Breast epithelium (tissue), 4 donors: ENCODE measurements at regions not wholly inside any gene's neighbourhood (a gene's known extent, or its start where the extent isn't known, plus 50 kb on each side); places are given as distances from the start of the nearest gene placed in this dataset.

Experiments
- DNase-seq, 2 donors: peaks; one replicate each; pipeline ENCODE4 v3.0.0-alpha.2; 2019; ENCODE audit warnings: low spot score in 2 of 2
- H3K27ac ChIP-seq, 2 donors: fragments of 200-600 bp; sonication (generic) in 1 of 2; one replicate each; pipeline ENCODE4 v1.5.1; 2016 to 2019; ENCODE audit warnings: mild to moderate bottlenecking in 1 of 2
- H3K27me3 ChIP-seq, 2 donors: fragments of 200-600 bp; sonication (generic) in 1 of 2; one replicate each; pipeline versions ENCODE4 v1.5.1 to v1.6.0; 2017 to 2019; ENCODE audit warnings: control low read depth in 1 of 2, mild to moderate bottlenecking in 1 of 2
- H3K36me3 ChIP-seq: fragments of 200-600 bp; one replicate; pipeline ENCODE4 v1.5.1; 2019
- H3K4me1 ChIP-seq, 2 donors: fragments of 200-600 bp; sonication (generic); one replicate each; pipeline ENCODE4 v1.5.1; 2016 to 2019; ENCODE audit warnings: control low read depth in 1 of 2
- H3K4me3 ChIP-seq, 3 donors: fragments of 200-600 bp; sonication (generic); 1 replicate in 2 of 3; 2 replicates in 1 of 3; pipeline ENCODE4 v1.5.1; 2016 to 2019; ENCODE audit warnings: mild to moderate bottlenecking in 3 of 3, moderate library complexity in 2 of 3
- H3K9me3 ChIP-seq, 2 donors: fragments of 200-600 bp; sonication (generic) in 1 of 2; one replicate each; pipeline ENCODE4 v1.5.1; 2016 to 2019; ENCODE audit warnings: control low read depth in 1 of 2
- CTCF ChIP-seq, 3 donors: fragments of 450-650 bp; IDR thresholded peaks; one replicate each; pipeline ENCODE4 v1.5.1; 2016 to 2017; ENCODE audit warnings: antibody characterized with exemption in 3 of 3, mild to moderate bottlenecking in 3 of 3, moderate library complexity in 3 of 3
- POLR2A ChIP-seq: fragments of 450-650 bp; IDR thresholded peaks from one replicate; pipeline ENCODE4 v1.6.1; 2016; ENCODE audit warnings: antibody characterized with exemption, mild to moderate bottlenecking, moderate library complexity
- POLR2AphosphoS5 ChIP-seq, 3 donors: sonication (generic); formaldehyde crosslinking; IDR thresholded peaks; one replicate each; pipeline ENCODE4 v1.6.1; 2017; ENCODE audit warnings: antibody characterized with exemption in 3 of 3
- intact Hi-C: fragments of 100-400 bp; cut with DNase I; formaldehyde crosslinking; loops from one replicate; pipeline ENCODE4 v1.15.1; 2023; ENCODE audit warnings: low total_unique reads

GRCh38 chr21:35372201-35372600, 323.1 kb upstream of the RUNX1 start:
- Histone ChIP-seq H3K9me3 (no peaks in the 10 kb centered on the region), H3K4me1 (no peaks in the 10 kb centered on the region), H3K27ac (no peak overlapping the region), H3K36me3 (no peaks in the 10 kb centered on the region), H3K4me3 (no peak overlapping the region), H3K27me3 (no peaks in the 10 kb centered on the region)
- no peak for TF ChIP-seq POLR2A
- no peak for TF ChIP-seq POLR2AphosphoS5 (IDR thresholded peaks at IDR 0.05)
- TF ChIP-seq CTCF (IDR thresholded peaks at IDR 0.05) = no peak
- intact Hi-C loops = no loop called here
- DNase-seq = no peak

- Histone ChIP-seq H3K9me3 (no peaks in the 10 kb centered on the region), H3K27me3 (no peaks in the 10 kb centered on the region), H3K36me3 (no peaks in the 10 kb centered on the region), H3K4me3 (no peak overlapping the region), H3K4me1 (no peaks in the 10 kb centered on the region), H3K27ac (no peak overlapping the region)
- TF ChIP-seq POLR2AphosphoS5 (IDR thresholded peaks at IDR 0.05) (no peak), CTCF (IDR thresholded peaks at IDR 0.05) (no peak), POLR2A (no peak)
- intact Hi-C loops = no loop called here
- no peak for DNase-seq
These were observed 321.6 kb upstream of the RUNX1 start for GRCh38 chr21:35370671-35371070.

DNA sequence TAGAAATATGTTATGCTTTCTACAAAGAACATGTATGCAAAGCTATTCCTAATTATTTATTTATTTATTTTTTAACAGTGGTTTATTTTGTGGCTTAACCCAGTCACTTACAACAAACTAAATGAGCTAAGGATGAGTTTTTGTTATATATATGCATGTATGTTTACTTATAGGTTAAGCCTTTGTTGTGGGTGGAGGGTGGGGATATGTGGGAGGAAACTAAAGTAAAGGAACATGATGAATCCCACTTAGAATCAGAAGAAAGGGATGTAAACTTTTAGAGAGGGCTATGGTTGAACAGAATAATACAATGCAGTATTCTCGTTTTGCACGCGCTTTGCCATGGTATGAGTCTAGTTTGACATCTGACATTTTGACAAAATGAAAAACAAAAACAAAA, 321.0 kb upstream of the RUNX1 start:
- no peaks in the 10 kb centered on the region for H3K27me3 ChIP-seq
- intact Hi-C loops = no loop called here
- no peak overlapping the region for H3K27ac ChIP-seq
- H3K9me3 ChIP-seq = no peaks in the 10 kb centered on the region
- TF ChIP-seq CTCF (IDR thresholded peaks at IDR 0.05) (no peak), POLR2AphosphoS5 (IDR thresholded peaks at IDR 0.05) (no peak), POLR2A (no peak)
- no peak for DNase-seq
- no peaks in the 10 kb centered on the region for H3K4me1 ChIP-seq
- H3K4me3 ChIP-seq = no peak overlapping the region
- H3K36me3 ChIP-seq = no peaks in the 10 kb centered on the region

GRCh38 chr21:35368326-35368725, 319.2 kb upstream of the RUNX1 start:
- no peak overlapping the region for H3K27ac ChIP-seq
- no peaks in the 10 kb centered on the region for H3K4me1 ChIP-seq
- H3K27me3 ChIP-seq = no peaks in the 10 kb centered on the region
- no peaks in the 10 kb centered on the region for H3K36me3 ChIP-seq
- intact Hi-C loops = no loop called here
- no peak for TF ChIP-seq POLR2AphosphoS5 (IDR thresholded peaks at IDR 0.05)
- TF ChIP-seq POLR2A = no peak
- no peak for TF ChIP-seq CTCF (IDR thresholded peaks at IDR 0.05)
- H3K9me3 ChIP-seq = no peaks in the 10 kb centered on the region
- no peak overlapping the region for H3K4me3 ChIP-seq
- DNase-seq = no peak

GRCh38 chr21:35367553-35367952, 318.5 kb upstream of the RUNX1 start:
- Histone ChIP-seq H3K4me1 (no peaks in the 10 kb centered on the region), H3K4me3 (no peak overlapping the region), H3K36me3 (no peaks in the 10 kb centered on the region), H3K9me3 (no peaks in the 10 kb centered on the region), H3K27ac (no peak overlapping the region), H3K27me3 (no peaks in the 10 kb centered on the region)
- intact Hi-C loops = no loop called here
- no peak for DNase-seq
- TF ChIP-seq POLR2AphosphoS5 (IDR thresholded peaks at IDR 0.05) (no peak), POLR2A (no peak), CTCF (IDR thresholded peaks at IDR 0.05) (no peak)
